HEK293 (cell line): ENCODE measurements at regions not wholly inside any gene's neighbourhood (a gene's known extent, or its start where the extent isn't known, plus 50 kb on each side); places are given as distances from the start of the nearest gene placed in this dataset.

ENCODE experiments used
- CTCF ChIA-PET: fragments of 350-600 bp; formaldehyde crosslinking; extraction: SDS; loops from one replicate; lab custom pipeline; 2021; ENCODE audit warnings: antibody characterized with exemption; lab: Yijun Ruan, JAX
- POLR2A ChIA-PET: fragments of 300-600 bp; formaldehyde crosslinking; extraction: SDS; loops from one replicate; lab custom pipeline; 2020; ENCODE audit warnings: antibody characterized with exemption, inconsistent platforms; lab: Yijun Ruan, JAX
- H3K27ac ChIP-seq: fragments of 200-500 bp; sonication (Bioruptor generic); 2 replicates; pipeline ENCODE4 v1.5.1; 2014; ENCODE audit warnings: low read depth, low read length, control low read depth, inconsistent platforms; ENCODE audit errors: extremely low read depth
- H3K36me3 ChIP-seq, 2 experiments: fragments of 200-500 bp in 1 of 2; sonication (Bioruptor generic) in 1 of 2; 1 replicate in 1 of 2; 2 replicates in 1 of 2; pipeline ENCODE4 v1.5.1; 2014 to 2017; ENCODE audit warnings: inconsistent platforms in 2 of 2, low read length in 2 of 2; ENCODE audit not compliant: control insufficient read depth in 2 of 2, insufficient read depth in 1 of 2
- H3K4me1 ChIP-seq: fragments of 200-500 bp; sonication (Bioruptor generic); 2 replicates; pipeline ENCODE4 v1.5.1; 2014; ENCODE audit warnings: mild to moderate bottlenecking, low read length, inconsistent platforms; ENCODE audit not compliant: control insufficient read depth, insufficient read depth
- H3K4me3 ChIP-seq: 2 replicates; pipeline ENCODE4 v1.5.1; 2011; ENCODE audit warnings: low read depth, mild to moderate bottlenecking, control low read depth, low read length, moderate library complexity
- H3K9me3 ChIP-seq: fragments of 200-500 bp; sonication (Bioruptor generic); 2 replicates; pipeline ENCODE4 v1.5.1; 2014; ENCODE audit warnings: low read depth, low read length, inconsistent platforms; ENCODE audit not compliant: control insufficient read depth, insufficient read depth
- ELK4 ChIP-seq: IDR thresholded peaks from 2 replicates; pipeline ENCODE4 v1.6.1; 2011; ENCODE audit warnings: mild to moderate bottlenecking, low read depth, low read length, borderline replicate concordance
- KLF17 ChIP-seq: fragments of 450-650 bp; formaldehyde crosslinking; IDR thresholded peaks from 2 replicates; pipeline ENCODE4 v1.5.1; 2016; ENCODE audit warnings: missing biosample characterization, missing genetic modification characterization
- PRDM1 ChIP-seq: fragments of 450-650 bp; formaldehyde crosslinking; IDR thresholded peaks from 2 replicates; pipeline ENCODE4; 2016; ENCODE audit warnings: missing biosample characterization, missing genetic modification characterization
- PRDM2 ChIP-seq: fragments of 450-650 bp; formaldehyde crosslinking; IDR thresholded peaks from 2 replicates; pipeline ENCODE4 v1.5.1; 2016; ENCODE audit warnings: missing biosample characterization, missing genetic modification characterization, borderline replicate concordance
- SCRT2 ChIP-seq: fragments of 450-650 bp; formaldehyde crosslinking; IDR thresholded peaks from 2 replicates; pipeline ENCODE4 v1.5.1; 2016; ENCODE audit warnings: missing biosample characterization, missing genetic modification characterization
- SP7 ChIP-seq: fragments of 450-650 bp; formaldehyde crosslinking; IDR thresholded peaks from 2 replicates; pipeline ENCODE4 v1.5.1; 2016; ENCODE audit warnings: missing biosample characterization, missing genetic modification characterization
- WT1 ChIP-seq: fragments of 450-650 bp; formaldehyde crosslinking; IDR thresholded peaks from 2 replicates; pipeline ENCODE4 v1.5.1; 2016; ENCODE audit warnings: missing biosample characterization, missing genetic modification characterization
- ZBTB8A ChIP-seq: fragments of 450-650 bp; formaldehyde crosslinking; IDR thresholded peaks from 2 replicates; pipeline ENCODE4 v1.5.1; 2016; ENCODE audit warnings: missing biosample characterization, missing genetic modification characterization
- ZFP69B ChIP-seq: fragments of 450-650 bp; formaldehyde crosslinking; IDR thresholded peaks from 2 replicates; pipeline ENCODE4 v1.5.1; 2016; ENCODE audit warnings: missing biosample characterization, missing genetic modification characterization
- ZNF146 ChIP-seq: fragments of 450-650 bp; formaldehyde crosslinking; IDR thresholded peaks from 2 replicates; pipeline ENCODE4 v1.5.1; 2016; ENCODE audit warnings: missing biosample characterization, missing genetic modification characterization
- ZNF157 ChIP-seq: fragments of 450-650 bp; formaldehyde crosslinking; IDR thresholded peaks from 2 replicates; pipeline ENCODE4 v1.5.1; 2016; ENCODE audit warnings: missing biosample characterization, missing genetic modification characterization
- ZNF335 ChIP-seq: fragments of 450-650 bp; formaldehyde crosslinking; conservative IDR thresholded peaks from 2 replicates; pipeline ENCODE4 v1.5.1; 2016; ENCODE audit warnings: missing biosample characterization, missing genetic modification characterization
- ZNF37A ChIP-seq: fragments of 450-650 bp; IDR thresholded peaks from 2 replicates; pipeline ENCODE4 v1.5.1; 2018; ENCODE audit warnings: missing biosample characterization, missing genetic modification characterization
- ZNF391 ChIP-seq: fragments of 450-650 bp; formaldehyde crosslinking; IDR thresholded peaks from 2 replicates; pipeline ENCODE4 v1.5.1; 2016; ENCODE audit warnings: low read depth, missing biosample characterization, missing genetic modification characterization, borderline replicate concordance
- ZNF544 ChIP-seq: fragments of 450-650 bp; formaldehyde crosslinking; IDR thresholded peaks from 2 replicates; pipeline ENCODE4 v1.5.0; 2017; ENCODE audit warnings: missing biosample characterization, missing genetic modification characterization
- ZNF639 ChIP-seq: fragments of 450-650 bp; formaldehyde crosslinking; IDR thresholded peaks from 2 replicates; pipeline ENCODE4 v1.5.1; 2016; ENCODE audit warnings: missing biosample characterization, missing genetic modification characterization
- ZNF791 ChIP-seq: fragments of 450-650 bp; formaldehyde crosslinking; IDR thresholded peaks from 2 replicates; pipeline ENCODE4 v1.5.1; 2016; ENCODE audit warnings: missing biosample characterization, missing genetic modification characterization

- TF ChIP-seq PRDM2 (tag by site-specific recombination) (no peak), ZNF639 (tag by site-specific recombination) (no peak), ZNF157 (tag by site-specific recombination) (no peak)
These were observed 96.1 kb downstream of the KBTBD8 start (continued) for GRCh38 chr3:67094167-67094566.

GRCh38 chr3:67094774-67095173 is 96.7 kb downstream of the KBTBD8 start:
- no peak overlapping the region for H3K27ac ChIP-seq
- no peaks in the 10 kb centered on the region for H3K9me3 ChIP-seq
- H3K4me1 ChIP-seq, result no peaks in the 10 kb centered on the region
- TF ChIP-seq ZFP69B (tag by site-specific recombination) (no peak), ZNF391 (tag by site-specific recombination) (no peak), PRDM1 (tag by site-specific recombination) (no peak), SCRT2 (no peak), ZNF544 (no peak), ZNF335 (tag by site-specific recombination) (no peak), ZNF791 (no peak), ZNF37A (tag by site-specific recombination) (no peak), ELK4 (no peak), ZNF146 (no peak), ZBTB8A (tag by site-specific recombination) (no peak), SP7 (no peak), WT1 (tag by site-specific recombination) (no peak), KLF17 (tag by site-specific recombination) (no peak)
- TF ChIP-seq, all 188 proteins: peak for 0
- H3K4me3 ChIP-seq, result no peak overlapping the region
- POLR2A ChIA-PET, result no interaction called here
- CTCF ChIA-PET, result no interaction called here
- no peaks in the 10 kb centered on the region for H3K36me3 ChIP-seq
